ENCODE measurements at regions not wholly inside any gene's neighbourhood (a gene's known extent, or its start where the extent isn't known, plus 50 kb on each side); places are given as distances from the start of the nearest gene placed in this dataset.

DNA sequence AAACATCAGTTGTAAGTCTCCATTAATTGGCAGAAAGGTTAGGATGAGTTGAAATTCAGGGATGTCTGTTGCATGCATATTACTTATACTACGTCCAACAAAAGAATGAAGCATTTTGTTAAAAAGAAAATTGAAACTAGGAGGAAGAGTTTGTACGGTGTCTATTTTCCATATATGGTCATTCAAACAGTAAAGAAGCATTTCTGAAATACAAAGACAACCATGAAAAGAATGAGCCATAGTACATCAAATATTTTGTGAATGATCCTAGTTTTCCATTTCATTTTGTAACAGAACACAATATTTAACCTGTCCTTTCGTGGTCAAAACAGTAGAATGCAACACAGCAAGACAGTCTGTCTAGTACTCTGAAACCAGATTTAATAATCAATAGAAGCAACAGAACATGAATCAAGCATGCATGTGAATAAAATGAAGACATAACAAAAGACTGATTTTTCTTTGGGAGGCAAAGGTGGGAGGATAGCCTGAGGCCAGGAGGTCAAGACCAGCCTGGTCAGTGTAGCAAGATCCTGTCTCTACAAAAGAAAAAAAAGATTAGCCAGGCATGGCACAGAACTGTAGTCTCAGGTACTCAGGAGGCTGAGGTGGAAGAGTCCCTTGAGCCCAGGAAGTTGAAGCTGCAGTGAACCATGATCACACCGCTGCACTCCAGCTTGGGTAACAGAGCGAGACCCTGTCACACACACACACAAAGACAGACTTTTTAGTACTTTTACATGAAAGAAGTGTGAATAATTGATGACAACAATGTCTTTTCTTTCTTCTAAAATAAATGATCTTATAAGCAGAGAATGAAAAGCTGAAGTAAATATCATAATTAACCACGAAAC is 156.0 kb downstream of the LRIG3 start:
- Histone ChIP-seq H3K4me1 (ENCODE audit: control extremely low read depth in 1 of 4, control insufficient read depth in 4 of 4, insufficient read depth in 4 of 4, low read length in 3 of 4) (no peaks in the 10 kb centered on the region), H3K36me3 (ENCODE audit: control insufficient read depth in 4 of 4, insufficient read depth in 4 of 4, low read length in 3 of 4) (no peaks in the 10 kb centered on the region), H3K27ac (ENCODE audit: insufficient read depth in 1 of 2, low read depth in 1 of 2, low read length in 2 of 2, poor library complexity in 1 of 2, severe bottlenecking in 2 of 2) (no peak overlapping the region), H3K4me3 (ENCODE audit: control insufficient read depth in 1 of 7, extremely low read depth in 1 of 7, insufficient read depth in 4 of 7, low read depth in 2 of 7, low read length in 6 of 7) (no peak overlapping the region), H3K27me3 (replicated peaks in 2 of 5; ENCODE audit: control insufficient read depth in 4 of 5, insufficient read depth in 5 of 5, low read length in 4 of 5) (no peaks in the 10 kb centered on the region), H3K9me3 (ENCODE audit: control extremely low read depth in 1 of 5, control insufficient read depth in 4 of 5, insufficient read depth in 2 of 5, low read depth in 1 of 5, low read length in 4 of 5) (no peaks in the 10 kb centered on the region)
- POLR2A ChIA-PET = no interaction called here
- CTCF ChIA-PET = no interaction called here
- WGBS (ENCODE audit: insufficient coverage) = no CpG with 5 or more reads among the region's 6 CpGs
- DNase-seq = no peak

DNA sequence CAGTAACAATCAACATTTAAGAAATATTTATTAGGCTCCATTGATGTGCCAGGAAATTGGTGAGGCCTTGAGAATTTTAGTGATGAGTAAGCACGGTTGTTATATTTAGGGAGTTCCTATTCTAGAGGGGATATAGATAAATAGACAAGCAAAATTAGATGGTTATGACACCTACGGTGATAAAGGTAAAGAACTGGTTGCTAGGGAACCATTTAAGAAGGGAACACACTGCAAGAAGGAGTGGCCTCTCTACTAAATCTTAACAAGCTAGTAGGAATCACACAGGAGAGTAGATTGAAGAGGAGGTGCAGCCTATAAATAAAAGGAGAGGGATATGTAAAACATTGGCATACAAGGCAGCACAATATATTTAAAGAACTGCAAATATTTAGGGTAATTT is 155.2 kb downstream of the LRIG3 start:
- Histone ChIP-seq H3K4me1 (ENCODE audit: control extremely low read depth in 1 of 4, control insufficient read depth in 4 of 4, insufficient read depth in 4 of 4, low read length in 3 of 4) (no peaks in the 10 kb centered on the region), H3K27me3 (replicated peaks in 2 of 5; ENCODE audit: control insufficient read depth in 4 of 5, insufficient read depth in 5 of 5, low read length in 4 of 5) (no peaks in the 10 kb centered on the region), H3K9me3 (ENCODE audit: control extremely low read depth in 1 of 5, control insufficient read depth in 4 of 5, insufficient read depth in 2 of 5, low read depth in 1 of 5, low read length in 4 of 5) (no peaks in the 10 kb centered on the region), H3K36me3 (ENCODE audit: control insufficient read depth in 4 of 4, insufficient read depth in 4 of 4, low read length in 3 of 4) (no peaks in the 10 kb centered on the region), H3K4me3 (ENCODE audit: control insufficient read depth in 1 of 7, extremely low read depth in 1 of 7, insufficient read depth in 4 of 7, low read depth in 2 of 7, low read length in 6 of 7) (no peak overlapping the region), H3K27ac (ENCODE audit: insufficient read depth in 1 of 2, low read depth in 1 of 2, low read length in 2 of 2, poor library complexity in 1 of 2, severe bottlenecking in 2 of 2) (no peak overlapping the region)
- DNase-seq = no peak
- CTCF ChIA-PET = no interaction called here
- 100% methylated on average over 2 of the region's 2 CpGs for WGBS (ENCODE audit: insufficient coverage)
- POLR2A ChIA-PET = no interaction called here

DNA sequence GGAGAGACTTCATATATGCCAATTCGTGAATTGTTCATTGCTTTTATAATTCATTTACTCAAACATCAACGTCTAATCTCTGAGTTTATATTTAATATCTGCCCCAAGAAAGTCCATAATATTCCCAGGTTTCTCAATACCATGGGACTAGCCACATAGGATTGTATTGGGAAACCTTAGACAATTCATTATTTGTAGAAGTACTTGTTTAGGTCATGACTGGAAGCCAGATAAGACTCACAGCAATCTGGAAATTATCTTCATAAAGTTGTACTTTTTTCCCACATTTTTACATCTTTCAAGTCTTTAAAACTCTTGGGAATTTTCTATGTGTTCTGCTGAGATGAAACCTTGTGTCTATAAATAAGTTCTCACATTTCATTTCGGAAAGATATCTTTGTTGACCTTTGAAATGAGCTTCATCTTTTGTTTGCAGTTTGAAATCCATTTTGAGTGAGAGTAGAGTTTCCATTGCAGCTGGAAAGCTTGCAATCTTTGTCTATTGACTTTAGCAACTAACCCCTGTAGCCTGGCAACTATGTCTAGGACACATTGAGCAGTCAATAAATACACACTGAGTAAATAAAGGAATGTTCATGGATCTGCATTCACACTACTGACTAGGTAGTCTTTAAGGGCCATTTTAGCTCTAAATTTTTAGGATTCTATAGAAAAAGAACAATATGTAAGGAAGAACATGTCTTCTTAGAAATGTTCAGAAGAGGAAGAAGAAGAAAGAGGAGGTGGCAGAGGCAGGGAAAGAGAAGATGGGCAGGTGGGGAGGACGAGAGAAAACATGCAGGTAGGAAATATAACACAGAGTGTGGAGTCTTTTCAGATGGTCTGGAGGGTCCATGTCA is 154.4 kb downstream of the LRIG3 start:
- Histone ChIP-seq H3K36me3 (ENCODE audit: control insufficient read depth in 4 of 4, insufficient read depth in 4 of 4, low read length in 3 of 4) (no peaks in the 10 kb centered on the region), H3K27ac (ENCODE audit: insufficient read depth in 1 of 2, low read depth in 1 of 2, low read length in 2 of 2, poor library complexity in 1 of 2, severe bottlenecking in 2 of 2) (no peak overlapping the region), H3K4me3 (ENCODE audit: control insufficient read depth in 1 of 7, extremely low read depth in 1 of 7, insufficient read depth in 4 of 7, low read depth in 2 of 7, low read length in 6 of 7) (no peak overlapping the region), H3K9me3 (ENCODE audit: control extremely low read depth in 1 of 5, control insufficient read depth in 4 of 5, insufficient read depth in 2 of 5, low read depth in 1 of 5, low read length in 4 of 5) (peaks cover 0 to 1% (median 0%) of the 10 kb centered on the region in 5 experiments), H3K4me1 (ENCODE audit: control extremely low read depth in 1 of 4, control insufficient read depth in 4 of 4, insufficient read depth in 4 of 4, low read length in 3 of 4) (no peaks in the 10 kb centered on the region), H3K27me3 (replicated peaks in 2 of 5; ENCODE audit: control insufficient read depth in 4 of 5, insufficient read depth in 5 of 5, low read length in 4 of 5) (no peaks in the 10 kb centered on the region)
- DNase-seq = no peak
- 94% methylated on average over 2 of the region's 4 CpGs for WGBS (ENCODE audit: insufficient coverage)
- ChIA-PET POLR2A (no interaction called here), CTCF (no interaction called here)

DNA sequence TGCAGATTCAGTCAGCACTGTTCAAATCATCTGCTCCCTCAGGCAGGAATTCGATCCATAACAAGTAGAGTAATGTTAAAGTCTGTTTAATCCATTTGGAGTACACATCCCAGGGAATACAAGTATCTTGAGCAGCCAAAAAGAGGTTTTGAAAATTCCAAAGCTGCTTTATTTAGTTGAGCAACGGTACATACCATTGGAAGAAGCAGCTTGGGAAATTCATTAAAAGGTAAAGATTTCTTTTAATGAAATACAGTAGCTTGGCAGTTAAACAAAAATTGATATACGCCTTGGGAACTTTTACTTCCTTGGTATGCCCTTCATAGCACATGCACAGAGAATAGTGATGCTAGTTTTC is 153.8 kb downstream of the LRIG3 start:
- no peak for DNase-seq
- Histone ChIP-seq H3K4me3 (ENCODE audit: control insufficient read depth in 1 of 7, extremely low read depth in 1 of 7, insufficient read depth in 4 of 7, low read depth in 2 of 7, low read length in 6 of 7) (no peak overlapping the region), H3K4me1 (ENCODE audit: control extremely low read depth in 1 of 4, control insufficient read depth in 4 of 4, insufficient read depth in 4 of 4, low read length in 3 of 4) (no peaks in the 10 kb centered on the region), H3K27me3 (replicated peaks in 2 of 5; ENCODE audit: control insufficient read depth in 4 of 5, insufficient read depth in 5 of 5, low read length in 4 of 5) (no peaks in the 10 kb centered on the region), H3K9me3 (ENCODE audit: control extremely low read depth in 1 of 5, control insufficient read depth in 4 of 5, insufficient read depth in 2 of 5, low read depth in 1 of 5, low read length in 4 of 5) (peaks cover 0 to 4% (median 0%) of the 10 kb centered on the region in 5 experiments), H3K36me3 (ENCODE audit: control insufficient read depth in 4 of 4, insufficient read depth in 4 of 4, low read length in 3 of 4) (no peaks in the 10 kb centered on the region), H3K27ac (ENCODE audit: insufficient read depth in 1 of 2, low read depth in 1 of 2, low read length in 2 of 2, poor library complexity in 1 of 2, severe bottlenecking in 2 of 2) (no peak overlapping the region)
- ChIA-PET POLR2A (no interaction called here), CTCF (no interaction called here)
- 50% methylated on average over 2 of the region's 3 CpGs for WGBS (ENCODE audit: insufficient coverage)

DNA sequence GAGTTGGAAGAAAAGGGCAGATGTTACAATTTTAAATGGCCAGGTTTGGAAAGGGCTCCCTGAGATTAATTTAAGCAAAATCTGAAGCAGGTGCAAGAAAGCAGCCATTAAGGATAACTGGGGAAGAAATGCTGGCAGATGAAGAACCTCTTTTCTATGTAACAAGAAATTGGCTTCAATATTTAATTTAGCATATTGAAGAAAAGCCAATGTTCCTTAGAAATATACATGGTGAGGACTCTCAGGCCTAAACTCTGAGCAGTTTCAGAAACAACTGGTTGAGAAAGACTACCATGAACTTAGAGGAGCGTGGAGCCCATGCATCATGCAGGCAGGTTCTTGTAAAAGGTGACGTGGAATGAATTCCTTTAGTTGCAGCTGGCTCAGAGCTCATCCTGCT is 152.8 kb downstream of the LRIG3 start:
- Histone ChIP-seq H3K9me3 (ENCODE audit: control extremely low read depth in 1 of 5, control insufficient read depth in 4 of 5, insufficient read depth in 2 of 5, low read depth in 1 of 5, low read length in 4 of 5) (peaks cover 0 to 4% (median 0%) of the 10 kb centered on the region in 5 experiments), H3K36me3 (ENCODE audit: control insufficient read depth in 4 of 4, insufficient read depth in 4 of 4, low read length in 3 of 4) (no peaks in the 10 kb centered on the region), H3K27ac (ENCODE audit: insufficient read depth in 1 of 2, low read depth in 1 of 2, low read length in 2 of 2, poor library complexity in 1 of 2, severe bottlenecking in 2 of 2) (no peak overlapping the region), H3K27me3 (replicated peaks in 2 of 5; ENCODE audit: control insufficient read depth in 4 of 5, insufficient read depth in 5 of 5, low read length in 4 of 5) (no peaks in the 10 kb centered on the region), H3K4me1 (ENCODE audit: control extremely low read depth in 1 of 4, control insufficient read depth in 4 of 4, insufficient read depth in 4 of 4, low read length in 3 of 4) (no peaks in the 10 kb centered on the region), H3K4me3 (ENCODE audit: control insufficient read depth in 1 of 7, extremely low read depth in 1 of 7, insufficient read depth in 4 of 7, low read depth in 2 of 7, low read length in 6 of 7) (no peak overlapping the region)
- POLR2A ChIA-PET = no interaction called here
- WGBS (ENCODE audit: insufficient coverage) = 100% methylated on average over 1 of the region's 2 CpGs
- CTCF ChIA-PET = no interaction called here
- no peak for DNase-seq

DNA sequence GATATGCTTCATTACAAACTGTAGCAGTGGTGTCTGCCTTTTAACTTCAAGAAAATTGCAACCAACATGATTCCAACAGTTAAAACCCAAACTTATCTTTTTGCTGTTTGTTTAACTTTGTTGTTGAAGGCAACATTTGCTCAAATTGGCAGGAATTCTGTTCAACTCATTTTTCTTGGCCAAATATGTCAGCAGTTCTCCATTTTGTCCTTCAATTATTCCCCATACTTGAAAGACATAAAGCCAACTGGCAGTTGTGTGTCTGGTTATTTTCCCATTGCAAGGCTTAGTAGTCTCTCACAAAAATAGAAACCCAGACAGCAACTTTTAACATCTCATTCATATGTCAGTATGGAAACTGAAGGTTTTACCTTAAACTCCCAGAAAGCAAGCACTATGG is 146.3 kb downstream of the LRIG3 start:
- Histone ChIP-seq H3K36me3 (ENCODE audit: control insufficient read depth in 4 of 4, insufficient read depth in 4 of 4, low read length in 3 of 4) (no peaks in the 10 kb centered on the region), H3K27me3 (replicated peaks in 2 of 5; ENCODE audit: control insufficient read depth in 4 of 5, insufficient read depth in 5 of 5, low read length in 4 of 5) (no peaks in the 10 kb centered on the region), H3K9me3 (ENCODE audit: control extremely low read depth in 1 of 5, control insufficient read depth in 4 of 5, insufficient read depth in 2 of 5, low read depth in 1 of 5, low read length in 4 of 5) (peaks cover 0 to 4% (median 0%) of the 10 kb centered on the region in 5 experiments), H3K4me1 (ENCODE audit: control extremely low read depth in 1 of 4, control insufficient read depth in 4 of 4, insufficient read depth in 4 of 4, low read length in 3 of 4) (no peaks in the 10 kb centered on the region), H3K4me3 (ENCODE audit: control insufficient read depth in 1 of 7, extremely low read depth in 1 of 7, insufficient read depth in 4 of 7, low read depth in 2 of 7, low read length in 6 of 7) (no peak overlapping the region), H3K27ac (ENCODE audit: insufficient read depth in 1 of 2, low read depth in 1 of 2, low read length in 2 of 2, poor library complexity in 1 of 2, severe bottlenecking in 2 of 2) (no peak overlapping the region)
- no peak for DNase-seq
- POLR2A ChIA-PET = no interaction called here
- CTCF ChIA-PET = no interaction called here

DNA sequence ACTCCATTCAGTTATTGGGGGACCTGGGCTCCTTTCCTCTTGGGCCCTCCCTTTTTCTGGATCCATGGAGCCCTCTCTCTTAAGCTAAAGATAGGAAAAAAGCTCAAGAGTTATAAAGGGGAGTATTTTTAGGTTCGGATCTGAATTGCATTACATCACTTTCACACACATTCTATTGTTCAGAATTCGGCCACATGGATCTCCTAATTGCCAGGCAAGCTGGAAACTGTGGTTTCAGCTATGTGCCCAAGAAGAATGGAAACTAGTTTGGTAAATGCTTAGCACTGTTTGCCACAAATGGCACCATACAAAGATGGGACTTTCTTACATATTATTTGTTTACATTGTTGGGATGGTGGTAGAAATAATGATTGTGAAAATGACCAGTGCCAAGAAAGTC is 145.6 kb downstream of the LRIG3 start:
- 100% methylated on average over 1 of the region's 2 CpGs for WGBS (ENCODE audit: insufficient coverage)
- Histone ChIP-seq H3K36me3 (ENCODE audit: control insufficient read depth in 4 of 4, insufficient read depth in 4 of 4, low read length in 3 of 4) (no peaks in the 10 kb centered on the region), H3K9me3 (ENCODE audit: control extremely low read depth in 1 of 5, control insufficient read depth in 4 of 5, insufficient read depth in 2 of 5, low read depth in 1 of 5, low read length in 4 of 5) (peaks cover 0 to 4% (median 0%) of the 10 kb centered on the region in 5 experiments), H3K4me1 (ENCODE audit: control extremely low read depth in 1 of 4, control insufficient read depth in 4 of 4, insufficient read depth in 4 of 4, low read length in 3 of 4) (no peaks in the 10 kb centered on the region), H3K4me3 (ENCODE audit: control insufficient read depth in 1 of 7, extremely low read depth in 1 of 7, insufficient read depth in 4 of 7, low read depth in 2 of 7, low read length in 6 of 7) (no peak overlapping the region), H3K27me3 (replicated peaks in 2 of 5; ENCODE audit: control insufficient read depth in 4 of 5, insufficient read depth in 5 of 5, low read length in 4 of 5) (no peaks in the 10 kb centered on the region), H3K27ac (ENCODE audit: insufficient read depth in 1 of 2, low read depth in 1 of 2, low read length in 2 of 2, poor library complexity in 1 of 2, severe bottlenecking in 2 of 2) (no peak overlapping the region)
- DNase-seq = no peak
- POLR2A ChIA-PET = no interaction called here
- CTCF ChIA-PET = no interaction called here
